Activated T-helper 2 cell treated with anti-CD3 and anti-CD28 coated beads, Interferon-gamma antibody, Interleukin-2, Interleukin-4, amounts not matched to agents 10 μg/mL and 5 μg/mL and 100 μg/mL, durations not matched to agents 14 hours and 24 hours and 36 hours (primary cell): ENCODE measurements at regions not wholly inside any gene's neighbourhood (a gene's known extent, or its start where the extent isn't known, plus 50 kb on each side); places are given as distances from the start of the nearest gene placed in this dataset.

Source experiments
- DNase-seq: peaks from one replicate; pipeline ENCODE4 v3.0.0; 2021; ENCODE audit warnings: low spot score
- H3K27ac Mint-ChIP-seq: one replicate; pipeline ENCODE4 v1.8.0; 2021; ENCODE audit warnings: mixed read lengths
- H3K27me3 Mint-ChIP-seq: one replicate; pipeline ENCODE4 v1.8.0; 2021; ENCODE audit warnings: low read depth, mixed read lengths
- H3K36me3 Mint-ChIP-seq: one replicate; pipeline ENCODE4 v1.8.0; 2021; ENCODE audit warnings: low read depth, mixed read lengths
- H3K4me1 Mint-ChIP-seq: one replicate; pipeline ENCODE4 v1.8.0; 2021; ENCODE audit warnings: low read depth, mixed read lengths
- H3K4me3 Mint-ChIP-seq: one replicate; pipeline ENCODE4 v1.8.0; 2021; ENCODE audit warnings: low read depth, mild to moderate bottlenecking, moderate library complexity, mixed read lengths
- H3K9me3 Mint-ChIP-seq: one replicate; pipeline ENCODE4 v1.8.0; 2021; ENCODE audit warnings: mixed read lengths
- intact Hi-C: fragments of 100-400 bp; cut with micrococcal nuclease; formaldehyde crosslinking; loops from one replicate; pipeline ENCODE4 v1.15.1; 2023

- peaks cover 5% of the 10 kb centered on the region for H3K9me3 Mint-ChIP-seq
- H3K4me3 Mint-ChIP-seq, result no peak overlapping the region
- H3K36me3 Mint-ChIP-seq, result no peaks in the 10 kb centered on the region
- no peak for DNase-seq
- H3K27me3 Mint-ChIP-seq, result no peaks in the 10 kb centered on the region
- no peaks in the 10 kb centered on the region for H3K4me1 Mint-ChIP-seq
- intact Hi-C loops, result no loop called here
- H3K27ac Mint-ChIP-seq, result no peak overlapping the region
These were observed 235.0 kb downstream of the CHD9NB start for GRCh38 chr16:52817696-52818095.

GRCh38 chr16:52816993-52817392 lies 235.7 kb downstream of the CHD9NB start:
- intact Hi-C loops, result no loop called here
- no peak overlapping the region for H3K27ac Mint-ChIP-seq
- no peak overlapping the region for H3K4me3 Mint-ChIP-seq
- peaks cover 8% of the 10 kb centered on the region for H3K9me3 Mint-ChIP-seq
- H3K27me3 Mint-ChIP-seq, result no peaks in the 10 kb centered on the region
- H3K4me1 Mint-ChIP-seq, result no peaks in the 10 kb centered on the region
- DNase-seq, result no peak
- H3K36me3 Mint-ChIP-seq, result no peaks in the 10 kb centered on the region

GRCh38 chr16:52812678-52813556 lies 239.8 kb downstream of the CHD9NB start:
- DNase-seq, result no peak
- no peaks in the 10 kb centered on the region for H3K36me3 Mint-ChIP-seq
- H3K4me1 Mint-ChIP-seq, result no peaks in the 10 kb centered on the region
- no peaks in the 10 kb centered on the region for H3K27me3 Mint-ChIP-seq
- peaks cover 15% of the 10 kb centered on the region for H3K9me3 Mint-ChIP-seq
- H3K27ac Mint-ChIP-seq, result no peak overlapping the region
- intact Hi-C loops, result no loop called here
- H3K4me3 Mint-ChIP-seq, result no peak overlapping the region

- intact Hi-C loops, result no loop called here
- Mint-ChIP-seq H3K9me3 (peaks cover 17% of the 10 kb centered on the region), H3K27ac (no peak overlapping the region), H3K27me3 (no peaks in the 10 kb centered on the region), H3K4me3 (no peak overlapping the region), H3K36me3 (no peaks in the 10 kb centered on the region), H3K4me1 (no peaks in the 10 kb centered on the region)
- DNase-seq, result no peak
These were observed 247.0 kb downstream of the CHD9NB start for GRCh38 chr16:52805559-52806168.

- H3K9me3 Mint-ChIP-seq, result peaks cover 15% of the 10 kb centered on the region
- no peak overlapping the region for H3K27ac Mint-ChIP-seq
- intact Hi-C loops, result no loop called here
- H3K27me3 Mint-ChIP-seq, result no peaks in the 10 kb centered on the region
- H3K4me3 Mint-ChIP-seq, result no peak overlapping the region
- no peak for DNase-seq
- H3K36me3 Mint-ChIP-seq, result no peaks in the 10 kb centered on the region
- no peaks in the 10 kb centered on the region for H3K4me1 Mint-ChIP-seq
These were observed 252.3 kb downstream of the CHD9NB start for GRCh38 chr16:52800432-52800831.

DNA sequence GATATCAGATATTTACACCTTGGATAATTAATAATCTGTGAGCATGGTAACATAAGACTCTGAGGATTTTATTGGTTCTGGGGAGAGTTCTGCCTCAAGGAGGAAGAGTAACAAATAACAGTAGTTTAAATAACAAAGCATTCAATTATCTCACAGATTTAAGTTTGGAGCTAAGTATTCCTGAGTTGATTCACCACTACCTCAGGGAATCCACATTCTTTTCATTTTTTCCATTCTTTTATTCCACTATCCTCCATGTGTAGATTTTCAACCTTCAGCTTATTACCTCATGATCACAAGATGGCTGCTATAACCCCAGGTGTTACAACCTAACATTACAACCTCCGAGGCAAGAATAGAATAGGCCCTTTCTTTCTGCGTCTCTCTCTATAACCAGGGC lies 252.2 kb upstream of the TOX3 start:
- H3K9me3 Mint-ChIP-seq, result peaks cover 15% of the 10 kb centered on the region
- no peaks in the 10 kb centered on the region for H3K27me3 Mint-ChIP-seq
- H3K36me3 Mint-ChIP-seq, result no peaks in the 10 kb centered on the region
- intact Hi-C loops, result no loop called here
- H3K4me3 Mint-ChIP-seq, result no peak overlapping the region
- DNase-seq, result no peak
- H3K27ac Mint-ChIP-seq, result no peak overlapping the region
- H3K4me1 Mint-ChIP-seq, result no peaks in the 10 kb centered on the region

- Mint-ChIP-seq H3K36me3 (no peaks in the 10 kb centered on the region), H3K9me3 (peaks cover 9% of the 10 kb centered on the region), H3K4me3 (no peak overlapping the region), H3K4me1 (no peaks in the 10 kb centered on the region), H3K27ac (no peak overlapping the region), H3K27me3 (no peaks in the 10 kb centered on the region)
- intact Hi-C loops, result no loop called here
- no peak for DNase-seq
These were observed 240.8 kb upstream of the TOX3 start for GRCh38 chr16:52787709-52788108.

DNA sequence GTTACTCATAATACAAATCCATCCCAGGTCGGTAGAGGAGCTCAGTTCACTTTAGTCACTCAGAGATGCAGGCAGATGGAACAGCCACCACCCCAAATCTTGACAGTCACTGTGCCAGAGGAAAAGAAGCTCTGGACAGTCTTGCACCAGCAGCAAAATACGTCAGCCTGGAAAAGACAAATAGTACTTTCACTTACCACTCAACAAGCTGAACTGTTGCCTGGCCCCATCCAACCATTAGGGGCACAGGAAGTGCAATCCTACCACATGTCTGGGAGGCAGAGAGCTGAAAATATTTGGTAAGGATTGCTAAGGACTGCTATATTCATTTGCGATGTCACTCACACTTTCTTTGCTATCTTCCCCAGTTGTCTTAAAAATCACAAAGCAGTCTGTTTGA lies 239.1 kb upstream of the TOX3 start:
- intact Hi-C loops, result no loop called here
- peaks cover 6% of the 10 kb centered on the region for H3K9me3 Mint-ChIP-seq
- no peak overlapping the region for H3K4me3 Mint-ChIP-seq
- no peaks in the 10 kb centered on the region for H3K4me1 Mint-ChIP-seq
- no peaks in the 10 kb centered on the region for H3K36me3 Mint-ChIP-seq
- H3K27me3 Mint-ChIP-seq, result no peaks in the 10 kb centered on the region
- no peak overlapping the region for H3K27ac Mint-ChIP-seq
- DNase-seq, result no peak

- H3K4me1 Mint-ChIP-seq, result no peaks in the 10 kb centered on the region
- no peak overlapping the region for H3K27ac Mint-ChIP-seq
- no peaks in the 10 kb centered on the region for H3K36me3 Mint-ChIP-seq
- intact Hi-C loops, result no loop called here
- H3K4me3 Mint-ChIP-seq, result no peak overlapping the region
- peaks cover 4% of the 10 kb centered on the region for H3K9me3 Mint-ChIP-seq
- DNase-seq, result no peak
- H3K27me3 Mint-ChIP-seq, result no peaks in the 10 kb centered on the region
These were observed 238.7 kb upstream of the TOX3 start for GRCh38 chr16:52785653-52786052.

DNA sequence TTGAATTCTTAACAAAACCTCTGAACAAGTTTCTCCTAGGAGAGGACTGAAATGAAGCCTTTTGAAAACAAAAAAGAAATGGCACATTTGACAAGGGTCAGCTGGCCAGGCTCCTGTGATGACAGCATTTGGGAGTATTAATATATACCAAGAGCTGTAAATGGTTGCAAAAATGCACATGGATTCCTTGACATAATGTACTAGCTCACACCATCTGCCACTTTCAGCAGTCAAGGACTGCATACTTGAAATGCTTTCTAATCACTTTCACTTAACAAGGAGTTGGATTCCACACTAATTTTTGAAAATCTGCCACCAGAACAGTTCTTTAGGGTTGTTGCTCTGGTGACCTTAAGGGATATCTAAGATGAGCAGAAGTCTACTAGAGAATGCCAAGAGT lies 236.7 kb upstream of the TOX3 start:
- Mint-ChIP-seq H3K36me3 (no peaks in the 10 kb centered on the region), H3K4me1 (no peaks in the 10 kb centered on the region), H3K27ac (no peak overlapping the region), H3K4me3 (no peak overlapping the region), H3K27me3 (no peaks in the 10 kb centered on the region), H3K9me3 (peaks cover under 1% of the 10 kb centered on the region)
- no peak for DNase-seq
- intact Hi-C loops, result no loop called here

- no peaks in the 10 kb centered on the region for H3K9me3 Mint-ChIP-seq
- H3K4me1 Mint-ChIP-seq, result no peaks in the 10 kb centered on the region
- DNase-seq, result no peak
- H3K27me3 Mint-ChIP-seq, result no peaks in the 10 kb centered on the region
- no peak overlapping the region for H3K27ac Mint-ChIP-seq
- H3K4me3 Mint-ChIP-seq, result no peak overlapping the region
- no peaks in the 10 kb centered on the region for H3K36me3 Mint-ChIP-seq
- intact Hi-C loops, result no loop called here
These were observed 234.2 kb upstream of the TOX3 start for GRCh38 chr16:52781005-52781630.

- intact Hi-C loops, result no loop called here
- H3K4me1 Mint-ChIP-seq, result no peaks in the 10 kb centered on the region
- no peaks in the 10 kb centered on the region for H3K36me3 Mint-ChIP-seq
- H3K27ac Mint-ChIP-seq, result no peak overlapping the region
- no peaks in the 10 kb centered on the region for H3K9me3 Mint-ChIP-seq
- no peaks in the 10 kb centered on the region for H3K27me3 Mint-ChIP-seq
- no peak overlapping the region for H3K4me3 Mint-ChIP-seq
- DNase-seq, result no peak
These were observed 226.1 kb upstream of the TOX3 start for GRCh38 chr16:52773026-52773425.

GRCh38 chr16:52770828-52771227 lies 223.9 kb upstream of the TOX3 start:
- H3K9me3 Mint-ChIP-seq, result no peaks in the 10 kb centered on the region
- no peak for DNase-seq
- no peaks in the 10 kb centered on the region for H3K36me3 Mint-ChIP-seq
- H3K27ac Mint-ChIP-seq, result no peak overlapping the region
- H3K4me3 Mint-ChIP-seq, result no peak overlapping the region
- no peaks in the 10 kb centered on the region for H3K27me3 Mint-ChIP-seq
- no peaks in the 10 kb centered on the region for H3K4me1 Mint-ChIP-seq
- intact Hi-C loops, result no loop called here
